ENCODE measurements at regions not wholly inside any gene's neighbourhood (a gene's known extent, or its start where the extent isn't known, plus 50 kb on each side); places are given as distances from the start of the nearest gene placed in this dataset.

DNA sequence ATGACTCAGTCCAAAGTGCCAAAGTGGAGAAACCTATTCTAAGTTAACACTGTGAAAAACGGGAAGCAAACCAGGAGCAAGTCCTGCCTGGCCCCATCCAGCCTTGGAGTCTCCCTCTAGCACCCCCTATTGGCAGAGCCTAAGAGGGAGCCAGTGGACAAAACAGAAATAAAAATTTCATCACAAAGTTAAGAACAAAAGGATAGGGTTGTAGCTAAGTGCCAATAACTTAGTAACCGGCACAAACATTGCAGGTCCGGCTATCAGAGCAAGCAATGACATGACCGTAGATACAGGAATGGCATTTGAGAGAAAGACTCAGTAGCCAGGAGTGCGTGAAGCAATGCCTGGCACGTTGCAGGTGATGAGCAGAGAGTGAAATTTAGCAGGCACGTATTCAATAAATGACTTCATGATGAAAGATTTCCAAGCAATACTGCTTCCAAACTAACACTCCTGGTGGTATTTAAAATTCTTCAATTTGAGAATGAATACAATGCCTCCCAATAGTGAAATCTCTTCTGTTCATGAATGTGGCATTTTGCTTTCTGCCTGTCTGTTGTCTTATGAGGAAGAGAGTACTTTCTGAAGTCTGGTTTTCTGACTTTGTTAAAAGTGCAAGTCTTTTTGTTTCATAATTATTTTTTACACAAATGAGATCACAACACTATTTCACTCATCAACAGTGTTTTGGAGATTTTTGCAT, 391.0 kb downstream of the OMA1 start:
- WGBS (ENCODE audit: insufficient coverage, insufficient read length): no CpG with 5 or more reads among the region's 7 CpGs
- Histone ChIP-seq H3K27me3 (ENCODE audit: control insufficient read depth, insufficient read depth, low read length) (no peaks in the 10 kb centered on the region), H3K36me3 (ENCODE audit: control insufficient read depth, insufficient read depth, low read length) (no peaks in the 10 kb centered on the region), H3K4me3 (ENCODE audit: low read length) (no peak overlapping the region), H3K4me1 (ENCODE audit: control insufficient read depth, insufficient read depth, low read length) (no peaks in the 10 kb centered on the region; the same call in 1 of the 2 replicates), H3K27ac (ENCODE audit: low read length) (no peak overlapping the region), H3K9me3 (ENCODE audit: control insufficient read depth, insufficient read depth, low read length) (no peaks in the 10 kb centered on the region)
- peak; percentile 41 for DNase-seq (ENCODE audit: low read depth, low spot score)

DNA sequence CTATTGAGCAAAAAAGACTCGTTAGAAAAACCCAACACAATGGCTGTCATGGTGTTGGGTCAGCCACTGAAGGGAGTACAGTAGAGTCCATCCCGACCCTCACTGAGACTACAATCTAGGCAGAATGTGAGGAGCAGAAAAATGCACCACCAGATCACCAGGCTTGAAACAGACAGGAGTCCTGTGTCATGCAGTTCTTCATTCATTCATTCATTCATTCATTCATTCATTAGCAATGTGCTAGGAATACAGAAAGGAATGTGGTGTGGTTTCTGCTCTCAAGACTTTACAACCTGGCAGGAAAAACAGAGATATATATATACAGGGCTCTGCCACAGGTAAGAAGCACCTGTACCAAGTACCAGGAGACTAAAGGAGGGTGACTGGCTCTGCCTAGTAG, 392.3 kb downstream of the OMA1 start:
- H3K27ac ChIP-seq (ENCODE audit: low read length): no peak overlapping the region
- H3K4me1 ChIP-seq (ENCODE audit: control insufficient read depth, insufficient read depth, low read length): no peaks in the 10 kb centered on the region; the same call in 1 of the 2 replicates
- H3K36me3 ChIP-seq (ENCODE audit: control insufficient read depth, insufficient read depth, low read length): no peaks in the 10 kb centered on the region
- no peaks in the 10 kb centered on the region for H3K9me3 ChIP-seq (ENCODE audit: control insufficient read depth, insufficient read depth, low read length)
- no peaks in the 10 kb centered on the region for H3K27me3 ChIP-seq (ENCODE audit: control insufficient read depth, insufficient read depth, low read length)
- no peak for DNase-seq (ENCODE audit: low read depth, low spot score)
- no peak overlapping the region for H3K4me3 ChIP-seq (ENCODE audit: low read length)
- WGBS (ENCODE audit: insufficient coverage, insufficient read length): no CpG with 5 or more reads among the region's 2 CpGs

GRCh38 chr1:58152697-58153096, 393.8 kb downstream of the OMA1 start:
- H3K27me3 ChIP-seq (ENCODE audit: control insufficient read depth, insufficient read depth, low read length): no peaks in the 10 kb centered on the region
- no peaks in the 10 kb centered on the region for H3K36me3 ChIP-seq (ENCODE audit: control insufficient read depth, insufficient read depth, low read length)
- no peak for DNase-seq (ENCODE audit: low read depth, low spot score)
- H3K4me1 ChIP-seq (ENCODE audit: control insufficient read depth, insufficient read depth, low read length): no peaks in the 10 kb centered on the region; the same call in 1 of the 2 replicates
- no peak overlapping the region for H3K4me3 ChIP-seq (ENCODE audit: low read length)
- no peak overlapping the region for H3K27ac ChIP-seq (ENCODE audit: low read length)
- H3K9me3 ChIP-seq (ENCODE audit: control insufficient read depth, insufficient read depth, low read length): no peaks in the 10 kb centered on the region
- WGBS (ENCODE audit: insufficient coverage, insufficient read length): 100% methylated on average over 1 of the region's 3 CpGs

DNA sequence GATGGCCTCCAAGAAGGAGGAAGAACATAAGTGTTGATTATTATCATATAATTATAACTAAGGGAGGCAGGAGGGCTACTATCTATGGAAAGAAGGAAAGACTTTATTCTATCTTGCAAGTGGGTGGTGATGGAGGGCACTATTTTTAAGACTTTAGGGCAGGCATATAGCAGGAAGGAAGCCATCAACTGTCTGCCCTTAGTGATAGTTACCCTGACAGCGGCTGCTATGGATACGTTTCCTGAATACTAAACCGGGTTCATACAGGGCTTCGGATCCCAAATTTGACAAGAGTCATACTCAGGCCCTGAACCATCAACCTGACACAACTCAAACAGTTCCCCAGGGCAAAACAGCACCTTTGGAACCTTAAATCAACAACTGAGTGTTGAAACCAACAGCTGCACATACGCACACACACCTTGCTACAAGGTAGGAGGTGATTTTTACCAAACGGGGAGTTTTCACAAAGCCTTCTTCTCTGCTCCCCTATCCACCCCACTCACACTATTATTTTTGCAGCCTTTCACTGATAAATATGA, 397.2 kb downstream of the OMA1 start:
- no peaks in the 10 kb centered on the region for H3K4me1 ChIP-seq (ENCODE audit: control insufficient read depth, insufficient read depth, low read length)
- no peaks in the 10 kb centered on the region for H3K9me3 ChIP-seq (ENCODE audit: control insufficient read depth, insufficient read depth, low read length)
- H3K27ac ChIP-seq (ENCODE audit: low read length): no peak overlapping the region
- WGBS (ENCODE audit: insufficient coverage, insufficient read length): no CpG with 5 or more reads among the region's 6 CpGs
- no peaks in the 10 kb centered on the region for H3K27me3 ChIP-seq (ENCODE audit: control insufficient read depth, insufficient read depth, low read length)
- no peak overlapping the region for H3K4me3 ChIP-seq (ENCODE audit: low read length)
- no peak for DNase-seq (ENCODE audit: low read depth, low spot score)
- H3K36me3 ChIP-seq (ENCODE audit: control insufficient read depth, insufficient read depth, low read length): no peaks in the 10 kb centered on the region

DNA sequence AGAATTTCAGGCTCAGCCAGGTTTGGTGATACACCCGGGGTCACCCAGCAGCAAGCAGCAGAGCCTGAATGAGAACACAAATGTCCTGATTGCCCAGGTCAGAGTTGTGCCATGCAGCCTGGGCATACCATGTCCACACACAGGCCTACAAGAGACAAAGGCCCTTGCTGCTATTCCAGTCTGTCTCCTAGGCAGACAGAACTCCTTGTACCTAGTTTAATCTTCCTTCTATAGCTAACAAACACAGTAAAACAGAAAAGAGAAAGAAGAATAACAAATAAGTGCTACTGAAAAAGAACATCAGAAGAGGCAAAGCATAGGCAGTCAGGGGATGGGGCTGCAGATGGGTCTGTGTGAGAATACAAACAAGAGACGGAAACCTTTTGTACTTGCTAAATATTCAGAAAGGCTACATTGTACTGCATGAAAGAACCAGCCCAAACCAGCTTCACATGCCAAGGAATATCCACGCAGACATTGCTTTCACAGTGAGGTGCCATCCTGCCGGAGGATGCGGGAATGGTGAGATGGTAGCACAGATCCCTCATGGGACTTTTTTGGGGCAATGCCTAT, 401.7 kb downstream of the OMA1 start:
- Histone ChIP-seq H3K4me3 (ENCODE audit: low read length) (no peak overlapping the region), H3K27me3 (ENCODE audit: control insufficient read depth, insufficient read depth, low read length) (no peaks in the 10 kb centered on the region), H3K36me3 (ENCODE audit: control insufficient read depth, insufficient read depth, low read length) (no peaks in the 10 kb centered on the region), H3K9me3 (ENCODE audit: control insufficient read depth, insufficient read depth, low read length) (no peaks in the 10 kb centered on the region), H3K4me1 (ENCODE audit: control insufficient read depth, insufficient read depth, low read length) (no peaks in the 10 kb centered on the region), H3K27ac (ENCODE audit: low read length) (no peak overlapping the region)
- WGBS (ENCODE audit: insufficient coverage, insufficient read length): no CpG with 5 or more reads among the region's 5 CpGs
- no peak for DNase-seq (ENCODE audit: low read depth, low spot score)

DNA sequence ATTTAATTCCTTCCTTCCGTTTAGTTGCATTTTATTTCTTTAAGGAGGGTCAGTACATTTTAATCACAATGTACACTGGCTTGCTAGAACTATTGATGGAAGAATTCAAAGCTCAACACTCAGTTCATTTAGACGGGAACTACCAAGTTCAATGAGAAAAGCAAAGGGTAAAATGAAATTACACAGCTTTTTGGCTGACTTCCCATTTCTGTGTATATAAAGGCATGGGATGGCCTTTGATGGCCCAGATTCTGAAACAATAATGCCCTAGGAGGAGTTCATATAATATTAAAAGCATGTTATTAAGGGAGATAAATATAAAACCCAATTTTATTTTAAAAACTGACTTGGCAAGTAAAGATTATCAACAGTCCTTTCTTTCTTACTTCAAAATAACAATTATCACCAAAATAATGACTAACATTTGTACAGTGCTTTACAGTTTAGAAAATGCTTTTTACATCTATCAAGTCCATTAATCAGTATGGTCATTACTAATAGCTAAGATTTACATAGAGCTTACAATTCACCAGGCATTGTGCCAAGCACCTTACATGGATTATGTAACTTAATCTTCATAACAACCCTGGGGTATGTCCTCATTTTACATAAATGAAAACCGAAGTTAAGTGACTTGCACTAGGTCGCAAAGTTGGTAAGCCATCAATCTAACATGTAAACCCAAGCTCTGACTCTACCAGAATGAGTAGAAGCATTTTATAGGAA, 402.4 kb downstream of the OMA1 start:
- Histone ChIP-seq H3K27ac (ENCODE audit: low read length) (no peak overlapping the region), H3K27me3 (ENCODE audit: control insufficient read depth, insufficient read depth, low read length) (no peaks in the 10 kb centered on the region), H3K36me3 (ENCODE audit: control insufficient read depth, insufficient read depth, low read length) (no peaks in the 10 kb centered on the region), H3K9me3 (ENCODE audit: control insufficient read depth, insufficient read depth, low read length) (no peaks in the 10 kb centered on the region), H3K4me3 (ENCODE audit: low read length) (no peak overlapping the region), H3K4me1 (ENCODE audit: control insufficient read depth, insufficient read depth, low read length) (no peaks in the 10 kb centered on the region)
- DNase-seq (ENCODE audit: low read depth, low spot score): no peak
- WGBS (ENCODE audit: insufficient coverage, insufficient read length): no CpG with 5 or more reads among the region's 4 CpGs

DNA sequence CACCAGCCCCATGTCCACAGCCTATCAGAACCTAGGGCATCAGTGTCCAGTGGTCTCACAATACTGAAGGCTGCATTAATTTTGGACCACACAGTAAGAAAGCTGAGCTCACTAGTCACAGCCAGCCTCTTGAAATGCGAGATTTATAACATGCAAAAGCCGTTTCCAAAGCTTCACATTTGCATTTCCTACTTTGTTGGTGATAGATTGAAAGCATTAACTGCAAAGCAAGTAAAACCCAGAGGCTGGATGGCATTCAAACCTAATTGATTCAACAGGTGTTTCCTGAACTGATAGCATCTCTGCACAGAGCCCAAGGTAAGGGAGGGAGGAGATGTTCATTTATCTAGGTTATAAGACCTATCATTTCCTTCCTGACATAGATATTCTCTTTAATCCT, 410.1 kb downstream of the OMA1 start:
- H3K27me3 ChIP-seq (ENCODE audit: control insufficient read depth, insufficient read depth, low read length): no peaks in the 10 kb centered on the region
- H3K9me3 ChIP-seq (ENCODE audit: control insufficient read depth, insufficient read depth, low read length): no peaks in the 10 kb centered on the region
- no peak overlapping the region for H3K4me3 ChIP-seq (ENCODE audit: low read length)
- DNase-seq (ENCODE audit: low read depth, low spot score): no peak
- no peaks in the 10 kb centered on the region for H3K36me3 ChIP-seq (ENCODE audit: control insufficient read depth, insufficient read depth, low read length)
- whole genome bisulfite sequencing (ENCODE audit: insufficient coverage, insufficient read length): no CpG with 5 or more reads among the region's 2 CpGs
- H3K27ac ChIP-seq (ENCODE audit: low read length): no peak overlapping the region
- H3K4me1 ChIP-seq (ENCODE audit: control insufficient read depth, insufficient read depth, low read length): peaks cover 3% of the 10 kb centered on the region; the same call in 1 of the 2 replicates

DNA sequence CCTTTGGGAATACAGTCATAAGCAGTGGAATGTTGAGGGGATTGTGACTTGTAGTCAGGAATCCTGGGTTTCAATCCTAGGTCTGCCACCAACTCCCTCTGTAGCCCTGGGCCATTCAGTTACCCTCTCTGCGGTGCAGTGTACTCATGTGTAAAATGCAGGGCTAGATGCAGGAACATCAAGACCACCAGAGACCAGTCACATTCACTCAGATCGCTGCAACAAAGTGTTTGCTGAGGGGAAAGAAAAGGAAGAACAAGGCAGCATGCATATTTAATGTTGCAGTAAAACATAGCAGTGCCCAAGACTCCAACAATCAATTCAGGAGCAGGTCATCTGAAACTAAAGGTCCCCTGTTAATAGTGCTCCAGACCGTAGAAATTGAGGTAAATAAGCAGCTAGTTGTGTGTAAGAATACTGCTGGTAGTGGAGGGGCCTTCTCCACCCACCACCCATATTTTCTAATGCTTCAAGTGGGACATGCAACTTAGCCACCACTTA, 410.7 kb downstream of the OMA1 start:
- H3K4me3 ChIP-seq (ENCODE audit: low read length): no peak overlapping the region
- H3K27ac ChIP-seq (ENCODE audit: low read length): no peak overlapping the region
- no peaks in the 10 kb centered on the region for H3K9me3 ChIP-seq (ENCODE audit: control insufficient read depth, insufficient read depth, low read length)
- peaks cover 3% of the 10 kb centered on the region; the same call in 1 of the 2 replicates for H3K4me1 ChIP-seq (ENCODE audit: control insufficient read depth, insufficient read depth, low read length)
- no CpG with 5 or more reads among the region's 3 CpGs for WGBS (ENCODE audit: insufficient coverage, insufficient read length)
- no peaks in the 10 kb centered on the region for H3K27me3 ChIP-seq (ENCODE audit: control insufficient read depth, insufficient read depth, low read length)
- H3K36me3 ChIP-seq (ENCODE audit: control insufficient read depth, insufficient read depth, low read length): no peaks in the 10 kb centered on the region
- no peak for DNase-seq (ENCODE audit: low read depth, low spot score)

DNA sequence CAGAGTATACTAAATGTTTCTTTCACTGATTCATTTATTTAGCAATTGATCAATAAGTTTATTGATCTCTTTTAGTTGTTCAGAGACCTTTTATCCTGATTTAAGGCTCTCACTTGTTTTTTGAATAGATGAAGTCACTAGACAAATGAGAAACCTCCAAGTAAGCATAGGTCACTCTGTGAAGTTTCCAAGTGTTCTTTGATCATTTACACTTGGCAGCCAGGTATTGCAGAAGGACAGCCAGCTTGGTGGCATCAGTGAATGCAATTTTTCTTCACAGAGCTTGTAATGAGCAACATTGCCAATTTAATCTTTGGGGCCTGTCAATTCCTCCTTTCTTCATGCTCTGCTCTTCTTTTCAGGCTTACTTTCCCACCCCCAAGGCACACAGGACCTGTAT, 413.0 kb downstream of the OMA1 start:
- no peaks in the 10 kb centered on the region for H3K36me3 ChIP-seq (ENCODE audit: control insufficient read depth, insufficient read depth, low read length)
- no peak overlapping the region for H3K27ac ChIP-seq (ENCODE audit: low read length)
- no peaks in the 10 kb centered on the region for H3K9me3 ChIP-seq (ENCODE audit: control insufficient read depth, insufficient read depth, low read length)
- no peaks in the 10 kb centered on the region for H3K27me3 ChIP-seq (ENCODE audit: control insufficient read depth, insufficient read depth, low read length)
- no peak for DNase-seq (ENCODE audit: low read depth, low spot score)
- H3K4me3 ChIP-seq (ENCODE audit: low read length): no peak overlapping the region
- H3K4me1 ChIP-seq (ENCODE audit: control insufficient read depth, insufficient read depth, low read length): peaks cover 3% of the 10 kb centered on the region; the same call in 1 of the 2 replicates

DNA sequence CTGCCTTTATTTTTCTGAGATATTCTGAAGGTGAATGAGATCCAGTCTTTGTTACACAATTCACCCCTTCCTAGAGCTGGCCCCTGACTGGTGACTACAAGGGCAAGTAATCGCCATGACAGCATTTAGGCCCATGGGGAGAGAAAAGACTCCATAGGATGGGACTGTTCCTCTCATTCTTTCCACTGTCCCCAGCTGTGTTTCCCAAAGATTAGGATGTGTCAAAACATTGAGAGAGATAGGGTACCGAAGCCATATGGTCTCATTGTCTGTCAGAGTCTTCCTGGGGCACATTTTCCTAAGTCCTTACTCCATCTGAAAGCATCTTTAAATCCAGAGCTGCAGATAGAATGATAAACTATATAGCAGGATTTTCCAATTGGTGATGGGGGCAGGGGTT, 423.5 kb downstream of the OMA1 start:
- Histone ChIP-seq H3K4me1 (ENCODE audit: control insufficient read depth, insufficient read depth, low read length) (no peaks in the 10 kb centered on the region), H3K27ac (ENCODE audit: low read length) (no peak overlapping the region), H3K4me3 (ENCODE audit: low read length) (no peak overlapping the region), H3K9me3 (ENCODE audit: control insufficient read depth, insufficient read depth, low read length) (no peaks in the 10 kb centered on the region), H3K36me3 (ENCODE audit: control insufficient read depth, insufficient read depth, low read length) (no peaks in the 10 kb centered on the region), H3K27me3 (ENCODE audit: control insufficient read depth, insufficient read depth, low read length) (no peaks in the 10 kb centered on the region)
- no peak for DNase-seq (ENCODE audit: low read depth, low spot score)
- no CpG with 5 or more reads among the region's 2 CpGs for WGBS (ENCODE audit: insufficient coverage, insufficient read length)

All from iPS DF 6.9 (cell line).